OCI-LY1 (cell line): ENCODE measurements at regions not wholly inside any gene's neighbourhood (a gene's known extent, or its start where the extent isn't known, plus 50 kb on each side); places are given as distances from the start of the nearest gene placed in this dataset.

Source experiments
- CTCF ChIP-seq: fragments of 200-600 bp; sonication (generic), shearing (Covaris generic); IDR thresholded peaks from 2 replicates; pipeline ENCODE4 v1.5.1; 2017; ENCODE audit warnings: mild to moderate bottlenecking, antibody characterized with exemption, low read length, moderate library complexity, mixed read lengths
- EZH2 ChIP-seq: fragments of 200-600 bp; sonication (generic), shearing (Covaris generic); IDR thresholded peaks from 2 replicates; pipeline ENCODE4 v1.8.0; 2017; ENCODE audit warnings: borderline replicate concordance, mixed run types, mild to moderate bottlenecking, antibody characterized with exemption, low read length, moderate library complexity, mixed read lengths

- no peak for TF ChIP-seq CTCF
- TF ChIP-seq EZH2, result no peak
Measured at GRCh38 chr14:55948399-55948798, 169.8 kb upstream of the PELI2 start.
